ENCODE measurements at regions not wholly inside any gene's neighbourhood (a gene's known extent, or its start where the extent isn't known, plus 50 kb on each side); places are given as distances from the start of the nearest gene placed in this dataset.

GRCh38 chr22:34004058-34004457, 83.8 kb upstream of the LARGE1 start:
- TF ChIP-seq CTCF (IDR thresholded peaks at IDR 0.05; ENCODE audit: low read depth, low read length) (no peak), POLR2A (IDR thresholded peaks at IDR 0.05; ENCODE audit: extremely low read depth, insufficient read length) (no peak), MAX (IDR thresholded peaks at IDR 0.05; ENCODE audit: low read depth, low read length) (no peak)
